ENCODE measurements at regions not wholly inside any gene's neighbourhood (a gene's known extent, or its start where the extent isn't known, plus 50 kb on each side); places are given as distances from the start of the nearest gene placed in this dataset.
"Not testable (repeated sequence)": the region's sequence is repeated elsewhere in the genome, so short reads cannot be mapped to it uniquely, and the experiment has no call there.

DNA sequence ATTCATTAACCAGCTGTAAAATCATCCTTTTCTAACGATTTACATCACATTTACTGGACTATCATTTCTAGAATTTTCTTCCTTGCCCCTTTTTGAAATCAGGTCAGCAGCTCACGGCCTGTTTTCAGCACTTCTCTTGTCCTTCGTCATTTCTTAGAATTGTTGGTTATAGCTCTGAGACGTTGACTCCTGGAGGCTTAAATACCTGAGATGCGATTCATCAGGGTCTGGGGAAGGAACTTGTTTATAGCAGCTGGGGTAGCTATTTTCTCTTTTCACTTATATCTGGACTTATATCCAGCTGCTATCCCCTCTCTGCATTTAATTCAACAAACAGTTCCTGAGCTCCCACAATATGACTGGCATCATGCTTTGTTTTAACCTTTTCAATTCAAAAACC is 338.7 kb upstream of the TNRC6C start:
- TF ChIP-seq TEAD1 (CRISPR knock-in tag; IDR thresholded peaks at IDR 0.05) (no peak), RELA (CRISPR knock-in tag; IDR thresholded peaks at IDR 0.05; ENCODE audit: borderline replicate concordance) (no peak), OVOL2 (CRISPR knock-in tag; IDR thresholded peaks at IDR 0.05; ENCODE audit: borderline replicate concordance) (no peak), USF2 (CRISPR knock-in tag; IDR thresholded peaks at IDR 0.05) (no peak)
- CTCF ChIA-PET, result no interaction called here
- ATAC-seq, result no peak

GRCh38 chr17:77620282-77620681 is 338.2 kb upstream of the TNRC6C start:
- TF ChIP-seq, protein P1, sequence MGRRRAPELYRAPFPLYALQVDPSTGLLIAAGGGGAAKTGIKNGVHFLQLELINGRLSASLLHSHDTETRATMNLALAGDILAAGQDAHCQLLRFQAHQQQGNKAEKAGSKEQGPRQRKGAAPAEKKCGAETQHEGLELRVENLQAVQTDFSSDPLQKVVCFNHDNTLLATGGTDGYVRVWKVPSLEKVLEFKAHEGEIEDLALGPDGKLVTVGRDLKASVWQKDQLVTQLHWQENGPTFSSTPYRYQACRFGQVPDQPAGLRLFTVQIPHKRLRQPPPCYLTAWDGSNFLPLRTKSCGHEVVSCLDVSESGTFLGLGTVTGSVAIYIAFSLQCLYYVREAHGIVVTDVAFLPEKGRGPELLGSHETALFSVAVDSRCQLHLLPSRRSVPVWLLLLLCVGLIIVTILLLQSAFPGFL (CRISPR knock-in tag; IDR thresholded peaks at IDR 0.05; ENCODE audit: borderline replicate concordance), result no peak
- TF ChIP-seq NFYB (CRISPR knock-in tag; conservative IDR thresholded peaks at IDR 0.05; ENCODE audit: low read depth), result no peak
- TF ChIP-seq GTF2I (CRISPR knock-in tag; conservative IDR thresholded peaks at IDR 0.05), result no peak
- no peak for TF ChIP-seq ATF1 (CRISPR knock-in tag; IDR thresholded peaks at IDR 0.05)
- TF ChIP-seq FOXP4 (CRISPR knock-in tag; IDR thresholded peaks at IDR 0.05), result no peak
- no peak for TF ChIP-seq JAZF1 (CRISPR knock-in tag; IDR thresholded peaks at IDR 0.05)
- no peak for TF ChIP-seq SMAD4 (CRISPR knock-in tag; IDR thresholded peaks at IDR 0.05)
- TF ChIP-seq EMX1 (CRISPR knock-in tag; IDR thresholded peaks at IDR 0.05), result no peak
- TF ChIP-seq ESRRA (CRISPR knock-in tag; IDR thresholded peaks at IDR 0.05; ENCODE audit: borderline replicate concordance), result no peak
- TF ChIP-seq ETV6 (CRISPR knock-in tag; IDR thresholded peaks at IDR 0.05), result no peak
- TF ChIP-seq, protein P2, sequence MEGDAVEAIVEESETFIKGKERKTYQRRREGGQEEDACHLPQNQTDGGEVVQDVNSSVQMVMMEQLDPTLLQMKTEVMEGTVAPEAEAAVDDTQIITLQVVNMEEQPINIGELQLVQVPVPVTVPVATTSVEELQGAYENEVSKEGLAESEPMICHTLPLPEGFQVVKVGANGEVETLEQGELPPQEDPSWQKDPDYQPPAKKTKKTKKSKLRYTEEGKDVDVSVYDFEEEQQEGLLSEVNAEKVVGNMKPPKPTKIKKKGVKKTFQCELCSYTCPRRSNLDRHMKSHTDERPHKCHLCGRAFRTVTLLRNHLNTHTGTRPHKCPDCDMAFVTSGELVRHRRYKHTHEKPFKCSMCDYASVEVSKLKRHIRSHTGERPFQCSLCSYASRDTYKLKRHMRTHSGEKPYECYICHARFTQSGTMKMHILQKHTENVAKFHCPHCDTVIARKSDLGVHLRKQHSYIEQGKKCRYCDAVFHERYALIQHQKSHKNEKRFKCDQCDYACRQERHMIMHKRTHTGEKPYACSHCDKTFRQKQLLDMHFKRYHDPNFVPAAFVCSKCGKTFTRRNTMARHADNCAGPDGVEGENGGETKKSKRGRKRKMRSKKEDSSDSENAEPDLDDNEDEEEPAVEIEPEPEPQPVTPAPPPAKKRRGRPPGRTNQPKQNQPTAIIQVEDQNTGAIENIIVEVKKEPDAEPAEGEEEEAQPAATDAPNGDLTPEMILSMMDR (IDR thresholded peaks at IDR 0.05), result no peak
- TF ChIP-seq USF1 (CRISPR knock-in tag; IDR thresholded peaks at IDR 0.05), result no peak
- no peak for TF ChIP-seq SOX15 (CRISPR knock-in tag; IDR thresholded peaks at IDR 0.05)
- Mint-ChIP-seq H3K4me3 (no peak overlapping the region), H3K36me3 (peaks cover 10% of the 10 kb centered on the region; the same call in 1 of the 2 replicates), H3K27me3 (ENCODE audit: low read depth) (peaks cover 8% of the 10 kb centered on the region), H3K27ac (no peak overlapping the region), H3K4me1 (peaks cover 27% of the 10 kb centered on the region), H3K9me3 (peaks cover 16% of the 10 kb centered on the region)
- no peak for ATAC-seq
- POLR2A ChIA-PET, result no interaction called here
- CTCF ChIA-PET, result no interaction called here
- DNase-seq (ENCODE audit: low spot score), result no peak

More for the DNA sequence above, 338.7 kb upstream of the TNRC6C start:
- peaks cover 8% of the 10 kb centered on the region for H3K27me3 Mint-ChIP-seq (ENCODE audit: low read depth)
- POLR2A ChIA-PET, result no interaction called here
- peaks cover 27% of the 10 kb centered on the region for H3K4me1 Mint-ChIP-seq
- H3K36me3 Mint-ChIP-seq, result peaks cover 10% of the 10 kb centered on the region; the same call in 1 of the 2 replicates
- H3K9me3 Mint-ChIP-seq, result peaks cover 16% of the 10 kb centered on the region
- no peak overlapping the region for H3K4me3 Mint-ChIP-seq
- DNase-seq (ENCODE audit: low spot score), result no peak
- no peak overlapping the region for H3K27ac Mint-ChIP-seq

- H3K4me3 Mint-ChIP-seq; CTCF ChIA-PET; ATAC-seq; POLR2A ChIA-PET; DNase-seq (ENCODE audit: low spot score); H3K27me3 Mint-ChIP-seq (ENCODE audit: low read depth); H3K27ac Mint-ChIP-seq: not testable (repeated sequence)
- Mint-ChIP-seq H3K9me3 (peaks cover 20% of the 10 kb centered on the region), H3K4me1 (peaks cover 18% of the 10 kb centered on the region), H3K36me3 (peaks cover 13% of the 10 kb centered on the region)
- TF ChIP-seq ZNF121 (CRISPR knock-in tag; IDR thresholded peaks at IDR 0.05), result peak; percentile 82
These were observed 336.4 kb upstream of the TNRC6C start for GRCh38 chr17:77622084-77622483.

All from WTC11 (cell line).